Right renal cortex interstitium (tissue), 3 donors: ENCODE measurements at regions not wholly inside any gene's neighbourhood (a gene's known extent, or its start where the extent isn't known, plus 50 kb on each side); places are given as distances from the start of the nearest gene placed in this dataset.
"Not testable (repeated sequence)": the region's sequence is repeated elsewhere in the genome, so short reads cannot be mapped to it uniquely, and the experiment has no call there.

Experiments used
- DNase-seq, 3 donors: peaks; one replicate each; pipeline ENCODE4 v3.0.0-alpha.2; 2013; ENCODE audit warnings: low read depth in 3 of 3, low spot score in 2 of 3

DNA sequence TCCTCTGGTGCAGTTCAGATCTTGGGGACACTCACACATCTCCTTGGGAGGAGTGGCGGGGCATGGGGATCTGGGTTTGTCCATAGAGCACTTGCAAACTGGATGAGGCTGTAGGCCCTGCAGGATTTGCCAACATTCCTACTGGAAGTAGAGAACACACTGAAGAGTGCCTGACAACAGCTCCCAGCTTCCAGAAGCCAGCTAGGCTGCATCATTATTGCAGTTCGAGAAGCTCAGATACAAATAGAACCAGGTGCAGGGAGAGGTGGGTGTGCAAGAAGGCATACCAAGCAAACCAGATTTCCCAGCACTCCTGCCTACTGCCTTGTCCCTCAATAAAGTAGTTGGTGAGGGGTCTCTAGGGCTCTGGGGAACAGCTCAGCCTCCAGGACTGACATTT, 52.5 kb downstream of the RHOB start:
- no peak for DNase-seq

GRCh38 chr2:20501974-20502373, 55.1 kb downstream of the RHOB start:
- DNase-seq, result no peak

- DNase-seq, result not testable (repeated sequence)
Observed at GRCh38 chr2:20502496-20502895, 55.6 kb downstream of the RHOB start.

DNA sequence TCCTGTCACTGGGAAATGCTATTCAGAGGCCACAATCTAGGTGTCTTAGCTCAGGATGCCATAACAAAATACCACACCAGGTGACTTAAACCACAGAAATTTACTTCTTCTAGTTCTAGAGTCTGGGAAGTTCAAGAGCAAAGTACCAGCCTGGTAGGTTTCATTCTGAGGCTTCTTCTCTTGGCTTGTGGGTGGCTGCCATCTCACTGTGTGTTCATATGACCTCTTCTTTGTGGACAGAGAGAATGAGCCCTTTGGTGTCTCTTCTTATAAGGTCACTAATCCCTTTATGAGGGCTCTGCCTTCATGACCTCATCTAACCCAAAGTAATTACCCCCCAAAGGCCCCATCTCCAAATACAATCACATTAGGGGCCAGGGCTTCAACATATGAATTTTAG, 57.3 kb downstream of the RHOB start:
- DNase-seq, result no peak

GRCh38 chr2:20506201-20506685, 59.4 kb downstream of the RHOB start:
- DNase-seq, result no peak

DNA sequence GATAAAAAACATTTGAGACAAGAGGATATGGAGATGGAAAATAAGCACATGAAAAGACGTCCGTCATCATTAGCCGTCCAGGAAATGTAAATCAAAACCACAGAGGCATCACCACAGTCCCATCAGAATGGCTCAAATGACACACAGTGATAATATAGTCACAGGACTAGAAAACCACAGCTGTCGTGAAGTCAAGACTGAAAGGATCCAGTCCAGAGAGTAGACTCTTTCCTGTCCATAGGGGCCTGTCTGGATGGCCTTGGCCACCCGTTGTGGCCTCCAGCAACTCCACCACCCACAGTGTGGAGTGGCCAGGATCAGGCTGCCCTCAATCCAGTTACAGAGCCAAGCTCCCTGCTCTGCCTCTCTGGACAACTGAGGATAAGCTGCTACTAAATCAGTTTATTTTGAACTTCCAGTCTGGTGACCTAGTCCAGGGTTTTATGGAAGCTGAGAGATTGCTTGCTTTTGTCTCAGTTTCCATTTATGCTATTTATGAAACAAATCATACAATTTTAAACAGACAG, 60.4 kb downstream of the RHOB start:
- DNase-seq, result no peak

DNA sequence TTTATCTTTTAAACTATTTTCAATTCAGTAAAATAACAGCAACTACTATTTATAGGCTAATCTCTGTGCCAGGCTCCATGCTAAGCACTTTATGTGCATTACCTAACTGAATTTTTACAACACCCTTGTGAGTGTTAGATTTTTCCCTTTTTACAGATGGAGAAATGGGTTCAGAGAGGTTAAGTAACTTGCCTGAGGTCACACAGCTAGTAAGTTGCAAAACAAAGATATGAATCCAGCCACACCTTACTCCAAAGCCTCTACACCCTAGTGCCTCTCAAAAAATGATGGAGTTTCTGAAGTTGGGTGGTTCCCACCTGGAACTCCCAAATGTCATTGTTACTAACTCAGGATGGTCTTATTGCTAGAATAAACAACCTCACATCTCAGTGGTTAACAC, 60.8 kb downstream of the RHOB start:
- DNase-seq, result no peak

GRCh38 chr2:20509301-20509769, 62.5 kb downstream of the RHOB start:
- no peak for DNase-seq

DNA sequence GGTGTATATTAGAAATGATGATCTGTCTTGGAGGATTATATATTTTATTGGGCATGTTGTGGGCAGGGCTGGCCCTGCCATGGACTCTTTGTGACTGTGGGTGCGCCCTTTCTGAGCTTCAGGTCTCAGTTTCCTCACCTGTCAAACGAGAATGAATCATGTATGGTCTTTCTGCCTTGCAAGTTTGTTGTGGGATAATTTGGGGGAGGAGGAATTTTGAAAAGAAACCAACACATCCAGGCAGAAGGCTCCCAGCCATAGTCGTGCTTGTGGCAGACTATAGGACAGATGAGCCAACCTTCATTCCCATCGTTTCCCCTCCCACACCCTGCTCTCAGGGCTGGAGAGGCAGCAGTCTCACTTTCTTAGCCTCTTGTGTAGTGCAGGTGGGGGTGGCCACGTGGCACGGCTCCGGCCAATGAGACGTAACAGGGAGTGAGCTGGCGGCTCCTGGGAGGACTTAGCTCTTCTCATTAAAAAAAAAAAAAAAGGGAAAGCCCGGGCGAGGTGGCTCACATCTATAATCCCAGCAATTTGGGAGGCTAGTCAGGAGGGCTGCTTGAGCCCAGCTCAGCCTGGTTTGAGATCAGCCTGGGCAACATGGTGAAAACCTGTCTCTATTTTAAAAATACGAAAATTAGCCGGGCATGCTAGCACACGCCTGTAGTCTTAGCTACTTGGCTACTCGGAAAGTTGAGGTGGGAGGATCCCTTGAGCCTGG, 63.1 kb downstream of the RHOB start:
- no peak for DNase-seq

GRCh38 chr2:20511130-20511529, 64.3 kb downstream of the RHOB start:
- no peak for DNase-seq

DNA sequence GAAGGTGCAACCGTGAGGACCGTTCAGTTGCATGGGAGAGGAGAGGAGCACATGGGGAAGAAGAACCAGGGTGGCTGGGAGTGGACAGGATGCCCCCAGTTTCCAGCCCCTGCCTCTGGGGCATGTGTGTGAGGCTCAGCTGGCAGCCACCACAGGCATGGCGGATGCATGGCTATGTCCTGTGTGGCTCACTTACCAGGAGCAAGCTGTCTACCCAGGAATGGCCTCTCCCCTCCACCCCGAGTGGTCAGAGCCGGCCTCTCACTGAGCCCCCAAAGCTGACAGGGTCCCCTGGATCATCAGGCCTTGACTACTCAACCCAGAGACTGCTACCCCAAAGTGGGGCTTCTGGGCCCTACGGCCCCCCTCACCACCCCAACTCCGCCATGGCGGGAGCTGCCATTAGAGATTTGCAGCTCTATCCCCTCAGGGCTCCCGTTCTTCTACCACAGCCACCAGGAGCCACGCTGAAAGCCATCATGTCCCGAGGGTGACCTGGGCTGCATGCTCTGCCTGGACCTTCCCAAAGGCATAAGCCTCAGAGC, 65.3 kb downstream of the RHOB start:
- DNase-seq, result no peak

DNA sequence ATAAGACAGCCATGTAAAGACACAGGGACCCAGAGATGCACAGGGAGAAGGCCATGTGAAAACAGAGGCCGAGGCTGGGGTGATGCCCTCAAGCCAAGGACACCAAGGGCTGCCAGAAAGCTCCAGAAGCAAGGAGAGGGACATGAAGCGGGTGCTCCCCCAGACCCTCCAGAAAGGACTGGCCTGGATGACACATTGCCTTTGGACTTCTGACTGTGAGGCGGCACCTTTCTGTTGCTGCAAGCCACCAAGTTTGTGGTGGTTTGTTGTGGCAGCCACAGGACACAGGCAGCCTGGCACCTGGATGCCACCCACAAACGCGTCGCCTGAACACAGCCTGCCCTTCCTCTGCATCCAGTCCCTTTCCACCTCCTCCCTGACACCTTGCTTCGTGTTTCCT, 67.1 kb downstream of the RHOB start:
- no peak for DNase-seq

DNA sequence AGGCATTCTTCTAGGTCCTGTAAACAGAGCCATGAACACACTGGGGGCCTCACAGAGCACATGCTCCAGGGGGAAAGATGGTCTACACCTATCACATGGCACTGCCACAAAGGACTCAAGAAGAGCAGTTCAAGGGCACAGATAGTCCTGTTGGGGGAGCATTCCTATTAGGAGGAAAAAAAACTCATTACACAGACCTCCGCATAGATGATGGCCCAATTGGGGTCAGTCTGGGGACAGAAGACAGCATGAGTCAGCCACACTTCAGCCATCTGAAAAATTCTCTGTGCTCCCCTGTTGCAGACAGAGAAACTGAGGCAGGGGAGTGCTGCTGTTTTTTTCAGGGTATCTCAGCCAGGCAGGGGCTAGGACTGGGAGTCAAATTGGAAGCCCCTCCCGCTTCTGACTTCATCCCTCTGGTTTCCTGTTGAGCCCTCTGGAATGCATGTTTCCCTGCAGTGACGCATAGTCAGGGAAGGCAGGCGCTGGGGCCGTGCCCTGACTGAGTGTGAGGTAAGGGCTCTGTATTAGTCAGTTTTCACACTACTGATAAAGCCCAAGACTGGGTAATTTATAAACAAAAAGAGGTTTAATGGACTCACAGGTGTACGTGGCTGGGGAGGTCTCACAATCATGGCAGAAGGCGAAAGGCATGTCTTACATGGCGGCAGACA, 67.9 kb downstream of the RHOB start:
- DNase-seq, result no peak

GRCh38 chr2:20515290-20516220, 68.7 kb downstream of the RHOB start:
- no peak for DNase-seq

- no peak for DNase-seq
Observed at GRCh38 chr2:20516291-20516645, 69.4 kb downstream of the RHOB start.

DNA sequence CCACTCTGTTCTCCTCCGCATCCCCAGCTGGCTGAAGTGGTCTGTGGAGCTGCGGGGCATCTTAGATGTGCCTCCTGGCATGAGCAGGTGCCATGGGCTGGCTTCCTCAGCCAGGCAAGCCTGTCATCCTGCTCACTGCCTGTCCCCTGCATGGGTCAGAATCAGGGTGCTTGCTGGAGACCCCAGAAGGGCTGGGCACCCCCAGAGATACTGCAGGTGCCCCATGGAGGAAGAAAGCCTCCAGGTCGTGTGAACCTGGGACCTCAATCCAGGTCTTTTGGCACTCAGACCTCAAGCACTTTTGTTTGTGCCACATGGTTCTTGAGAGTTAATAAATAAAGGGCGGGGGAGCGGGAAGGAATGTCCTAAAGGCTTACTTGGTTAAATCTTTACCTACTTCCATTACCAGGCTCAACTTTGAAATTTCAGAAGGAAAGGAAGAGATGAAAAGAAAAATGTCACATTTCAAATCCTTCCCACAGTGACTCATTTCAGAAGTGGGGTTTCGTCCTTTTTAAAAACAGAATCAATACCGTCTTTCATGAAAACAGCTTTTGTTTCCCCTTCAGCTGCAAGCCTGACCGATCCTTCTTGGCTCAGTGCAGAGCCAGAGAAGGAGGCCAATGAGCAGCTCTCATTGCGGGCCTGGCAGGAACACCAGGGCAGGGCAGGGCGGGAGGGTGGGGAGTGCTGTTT, 69.9 kb downstream of the RHOB start:
- DNase-seq, result no peak

DNA sequence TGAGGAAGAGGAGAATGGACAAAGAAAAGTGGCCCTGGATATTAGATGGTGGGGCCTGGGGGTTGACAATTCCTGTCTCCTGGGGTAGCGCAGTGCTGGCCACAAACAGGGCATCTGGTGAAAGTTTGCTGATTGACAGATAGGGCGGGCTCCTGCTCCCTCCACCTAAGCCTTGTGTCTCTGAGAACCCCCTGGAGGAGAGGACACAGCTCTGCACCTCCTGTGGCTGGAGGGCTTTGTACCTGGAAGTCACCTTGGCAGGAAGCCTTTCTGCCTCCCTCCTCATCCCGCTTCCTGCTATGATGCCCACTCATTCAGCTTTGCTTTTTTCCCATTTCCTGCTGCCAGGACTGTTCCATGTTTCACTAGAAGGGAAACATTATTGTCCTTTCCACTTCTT, 72.4 kb downstream of the RHOB start:
- no peak for DNase-seq

GRCh38 chr2:20520128-20520527, 73.3 kb downstream of the RHOB start:
- no peak for DNase-seq

DNA sequence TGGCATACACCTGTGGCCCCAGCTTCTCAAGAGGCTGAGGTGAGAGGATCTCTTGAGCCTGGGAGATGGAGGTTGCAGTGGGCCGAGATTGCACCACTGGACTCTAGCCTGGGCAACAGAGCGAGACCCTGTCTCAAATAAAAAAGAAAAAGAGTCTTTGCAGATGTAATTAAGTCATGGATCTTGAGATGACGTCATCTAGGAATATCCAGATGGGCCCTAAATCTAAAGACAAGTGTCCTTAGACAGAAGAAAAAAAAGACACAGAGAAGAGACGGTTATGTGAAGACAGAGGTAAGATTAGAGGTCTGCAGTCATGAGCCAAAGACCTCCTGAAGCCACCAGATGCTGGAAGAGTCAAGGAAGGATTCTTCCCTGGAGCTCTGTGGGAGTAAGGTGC, 74.3 kb downstream of the RHOB start:
- DNase-seq, result no peak

GRCh38 chr2:20521682-20522189, 74.9 kb downstream of the RHOB start:
- DNase-seq, result no peak
